Adrenal gland (tissue), 9 donors: ENCODE measurements at regions not wholly inside any gene's neighbourhood (a gene's known extent, or its start where the extent isn't known, plus 50 kb on each side); places are given as distances from the start of the nearest gene placed in this dataset.

ENCODE experiments used
- DNase-seq, 7 donors: peaks; one replicate each; pipeline ENCODE4 v3.0.0-alpha.2; 2019 to 2020
- H3K27ac ChIP-seq, 5 donors: fragments of 200-600 bp; sonication (generic) in 4 of 5; 1 replicate in 3 of 5; 2 replicates in 2 of 5; pipeline versions ENCODE4 v1.5.1 to v1.8.0; 2016 to 2020; ENCODE audit warnings: mild to moderate bottlenecking in 1 of 5
- H3K27me3 ChIP-seq: fragments of 200-600 bp; 2 replicates; pipeline ENCODE4 v1.8.0; 2021
- H3K36me3 ChIP-seq, 2 donors: fragments of 200-600 bp; replicated peaks in 1 of 2; 1 replicate in 1 of 2; 2 replicates in 1 of 2; pipeline versions ENCODE4 v1.5.1 to v1.8.0; 2018 to 2022
- H3K4me1 ChIP-seq, 2 donors: fragments of 200-600 bp; replicated peaks in 1 of 2; 1 replicate in 1 of 2; 2 replicates in 1 of 2; pipeline versions ENCODE4 v1.5.1 to v1.8.0; 2018 to 2021
- H3K4me3 ChIP-seq, 4 donors: fragments of 200-600 bp; sonication (generic) in 3 of 4; one replicate each; pipeline ENCODE4 v1.5.1; 2016 to 2018
- H3K9me3 ChIP-seq, 3 donors: fragments of 200-600 bp; sonication (generic) in 1 of 3; replicated peaks in 1 of 3; 1 replicate in 2 of 3; 2 replicates in 1 of 3; pipeline versions ENCODE4 v1.5.1 to v1.8.0; 2016 to 2021
- CTCF ChIP-seq, 6 experiments: fragments of 450-650 bp in 4 of 6; fragments of 200-600 bp in 2 of 6; sonication (generic) in 1 of 6; IDR thresholded peaks; 1 replicate in 5 of 6; 2 replicates in 1 of 6; pipeline versions ENCODE4 v1.5.1 to v1.8.0; 2016 to 2021; ENCODE audit warnings: antibody characterized with exemption in 6 of 6, mild to moderate bottlenecking in 2 of 6, moderate library complexity in 1 of 6
- POLR2A ChIP-seq, 2 donors: fragments of 450-650 bp; IDR thresholded peaks; one replicate each; pipeline ENCODE4 v1.6.1; 2017; ENCODE audit warnings: antibody characterized with exemption in 2 of 2, mild to moderate bottlenecking in 2 of 2, moderate library complexity in 1 of 2
- WGBS, 4 donors: extraction: QIAGEN DNeasy Blood & Tissue Kit in 2 of 4; methylation state at CpG; one replicate each; pipeline versions ENCODE4 v1.1.5 to v1.1.7; 2013 to 2017; 5-methylcytosine and 5-hydroxymethylcytosine counted together
- intact Hi-C, 2 donors: fragments of 100-400 bp; cut with DNase I; formaldehyde crosslinking; loops; one replicate each; pipeline versions ENCODE4 v1.14.1 to v1.15.0; 2022 to 2023
- donor health status: healthy with polysubstance abuse.
- donor health status: Bipolar disorder and iron deficiency.
- donor health status: DM: yes; HTN: yes; CAD: no.
- donor health status: DM: no; HTN: no; CAD: no.
- donor health status: DM: no; HTN: no; CAD: no.

- no peaks in the 10 kb centered on the region for H3K27me3 ChIP-seq
- H3K36me3 ChIP-seq, result no peaks in the 10 kb centered on the region
- peak in 1 of 7 donors; percentile 5 for DNase-seq
- H3K27ac ChIP-seq, result no peak overlapping the region
- TF ChIP-seq POLR2A (IDR thresholded peaks at IDR 0.05) (no peak), CTCF (IDR thresholded peaks at IDR 0.05) (no peak)
- no peak overlapping the region for H3K4me3 ChIP-seq
- intact Hi-C loops, result no loop called here
- H3K9me3 ChIP-seq, result no peaks in the 10 kb centered on the region
- 31 to 53% (median 38%) methylated on average over 3 of the region's 3 CpGs for WGBS, 4 donors
- H3K4me1 ChIP-seq, result no peaks in the 10 kb centered on the region
Measured at GRCh38 chr14:53450871-53451270, 297.7 kb upstream of the DDHD1 start.

- H3K4me3 ChIP-seq, result no peak overlapping the region
- no peak overlapping the region for H3K27ac ChIP-seq
- intact Hi-C loops, result no loop called here
- H3K9me3 ChIP-seq, result no peaks in the 10 kb centered on the region
- no peaks in the 10 kb centered on the region for H3K36me3 ChIP-seq
- 74 to 92% (median 87%) methylated on average over 2 of the region's 2 CpGs for WGBS, 4 donors
- no peaks in the 10 kb centered on the region for H3K27me3 ChIP-seq
- no peaks in the 10 kb centered on the region for H3K4me1 ChIP-seq
- DNase-seq, result no peak
- TF ChIP-seq POLR2A (IDR thresholded peaks at IDR 0.05), result no peak
- TF ChIP-seq CTCF (IDR thresholded peaks at IDR 0.05), result no peak
Measured at GRCh38 chr14:53448682-53449081, 295.6 kb upstream of the DDHD1 start.

- no peak for DNase-seq
- Histone ChIP-seq H3K9me3 (no peaks in the 10 kb centered on the region), H3K4me3 (no peak overlapping the region), H3K4me1 (no peaks in the 10 kb centered on the region), H3K27me3 (no peaks in the 10 kb centered on the region), H3K36me3 (no peaks in the 10 kb centered on the region), H3K27ac (no peak overlapping the region)
- intact Hi-C loops, result no loop called here
- TF ChIP-seq CTCF (IDR thresholded peaks at IDR 0.05) (no peak), POLR2A (IDR thresholded peaks at IDR 0.05) (no peak)
- 85 to 92% (median 90%) methylated on average over 5 of the region's 5 CpGs for WGBS, 4 donors
Measured at GRCh38 chr14:53444677-53445312, 291.7 kb upstream of the DDHD1 start.

- H3K9me3 ChIP-seq, result no peaks in the 10 kb centered on the region
- no peak for DNase-seq
- H3K27me3 ChIP-seq, result no peaks in the 10 kb centered on the region
- no peak for TF ChIP-seq POLR2A (IDR thresholded peaks at IDR 0.05)
- no peak for TF ChIP-seq CTCF (IDR thresholded peaks at IDR 0.05)
- H3K4me3 ChIP-seq, result no peak overlapping the region
- no peak overlapping the region for H3K27ac ChIP-seq
- 87 to 93% (median 91%) methylated on average over 6 of the region's 6 CpGs for WGBS, 4 donors
- intact Hi-C loops, result no loop called here
- no peaks in the 10 kb centered on the region for H3K36me3 ChIP-seq
- no peaks in the 10 kb centered on the region for H3K4me1 ChIP-seq
Measured at GRCh38 chr14:53441789-53442188, 288.7 kb upstream of the DDHD1 start.
